SHP77 treated with DMSO at 0.1 percent for 48 hours (cell line): ENCODE measurements at regions not wholly inside any gene's neighbourhood (a gene's known extent, or its start where the extent isn't known, plus 50 kb on each side); places are given as distances from the start of the nearest gene placed in this dataset.
"Not testable (repeated sequence)": the region's sequence is repeated elsewhere in the genome, so short reads cannot be mapped to it uniquely, and the experiment has no call there.

Source experiments
- DNase-seq: peaks from one replicate; lab custom pipeline; 2025; lab: John Stamatoyannopoulos, UW

- DNase-seq: no peak
Measured at GRCh38 chr13:70784207-70784989, 676.1 kb upstream of the KLHL1 start.

- DNase-seq: no peak
Measured at GRCh38 chr13:70769817-70770216, 661.6 kb upstream of the KLHL1 start.

DNA sequence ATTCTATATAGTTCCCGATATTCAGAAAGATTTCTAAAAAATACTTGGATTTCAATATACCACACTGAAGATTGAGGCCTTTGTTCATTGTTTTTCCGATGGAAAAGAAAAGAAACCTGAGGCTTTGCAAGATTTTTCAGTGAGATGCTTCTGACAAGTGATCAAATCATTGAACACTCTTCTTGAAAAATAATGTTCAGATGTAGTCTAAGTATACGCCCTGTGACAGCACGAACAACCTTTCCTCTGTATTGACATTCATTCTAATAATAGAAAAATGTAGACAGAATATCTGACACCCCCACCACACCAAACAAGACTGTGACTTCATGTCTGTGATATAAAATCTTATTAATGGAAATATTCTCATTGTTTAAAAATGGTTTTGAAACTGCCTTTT, 650.7 kb upstream of the KLHL1 start:
- no peak for DNase-seq

- DNase-seq: no peak
Measured at GRCh38 chr13:70756088-70756487, 647.8 kb upstream of the KLHL1 start.

DNA sequence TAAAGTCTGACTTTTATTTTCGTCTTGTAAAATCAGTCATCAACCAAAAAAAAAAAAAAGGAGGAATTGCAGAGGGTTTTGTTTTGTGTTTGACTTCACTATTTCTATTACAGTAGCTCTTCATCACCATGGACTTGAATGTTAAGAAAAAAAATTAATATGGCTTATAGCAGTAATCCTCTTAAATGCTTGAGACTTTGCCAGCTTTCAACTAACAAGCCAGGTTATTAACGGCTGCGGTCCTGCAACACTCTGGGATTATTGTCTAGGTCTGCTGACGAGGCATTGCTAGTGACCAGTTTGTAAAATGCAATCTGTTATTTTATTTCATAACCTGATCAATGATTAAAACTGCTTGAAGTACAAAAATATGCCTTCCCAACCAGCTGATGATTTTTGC, 647.2 kb upstream of the KLHL1 start:
- DNase-seq: no peak

DNA sequence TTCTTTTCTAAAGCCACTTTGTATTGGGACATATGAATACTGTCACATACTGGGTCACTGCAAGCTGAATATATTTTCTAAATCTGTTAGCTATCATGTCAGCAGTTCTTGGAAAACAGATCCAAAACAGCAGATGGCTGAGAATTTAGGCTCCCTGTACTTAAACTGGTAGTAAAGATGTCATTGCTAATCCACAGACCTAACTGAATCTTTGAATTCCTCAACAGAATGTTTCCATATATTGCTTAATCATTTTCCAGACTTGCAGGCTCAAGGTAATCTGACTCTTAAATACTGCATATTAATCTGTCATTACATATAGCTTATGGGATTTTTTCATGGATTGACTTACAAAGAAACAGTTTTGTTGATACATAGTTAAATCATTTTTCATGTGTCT, 639.0 kb upstream of the KLHL1 start:
- no peak for DNase-seq

DNA sequence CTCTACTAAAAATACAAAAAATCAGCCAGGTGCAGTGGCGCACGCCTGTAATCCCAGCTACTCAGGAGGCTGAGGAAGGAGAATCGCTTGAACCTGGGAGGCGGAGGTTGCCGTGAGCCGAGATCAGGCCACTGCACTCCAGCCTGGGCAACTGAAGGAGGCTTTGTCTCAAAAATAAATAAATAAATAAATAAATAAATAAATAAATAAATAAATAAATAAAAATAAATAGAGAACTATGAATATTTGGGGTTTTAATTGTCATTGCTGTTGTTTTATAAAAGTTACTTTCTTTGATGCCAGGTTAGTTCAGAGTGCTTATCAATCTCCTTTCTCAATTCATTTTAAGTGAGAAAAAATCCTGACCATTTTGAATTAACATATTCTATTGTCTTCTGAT, 638.2 kb upstream of the KLHL1 start:
- DNase-seq: not testable (repeated sequence)

GRCh38 chr13:70736622-70737317, 628.5 kb upstream of the KLHL1 start:
- DNase-seq: no peak

DNA sequence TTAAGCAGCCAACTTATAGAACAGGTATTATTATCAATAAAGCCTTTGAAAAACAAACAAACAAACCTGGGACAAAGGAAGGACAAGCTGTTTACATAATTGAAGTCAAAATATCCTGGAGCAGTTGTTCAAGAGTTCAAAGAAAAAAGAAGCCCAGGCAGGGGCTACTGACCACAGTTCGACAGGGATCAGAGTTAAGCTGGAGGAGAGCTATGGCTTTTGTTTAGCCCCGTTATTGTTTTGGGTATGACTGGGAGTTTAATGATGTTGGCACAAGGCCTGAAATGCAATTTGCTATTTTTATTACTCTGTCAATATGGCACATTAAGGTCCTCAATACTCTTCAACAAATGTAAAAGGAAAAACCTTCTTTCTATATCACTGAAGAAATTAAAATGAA, 624.4 kb upstream of the KLHL1 start:
- DNase-seq: no peak

DNA sequence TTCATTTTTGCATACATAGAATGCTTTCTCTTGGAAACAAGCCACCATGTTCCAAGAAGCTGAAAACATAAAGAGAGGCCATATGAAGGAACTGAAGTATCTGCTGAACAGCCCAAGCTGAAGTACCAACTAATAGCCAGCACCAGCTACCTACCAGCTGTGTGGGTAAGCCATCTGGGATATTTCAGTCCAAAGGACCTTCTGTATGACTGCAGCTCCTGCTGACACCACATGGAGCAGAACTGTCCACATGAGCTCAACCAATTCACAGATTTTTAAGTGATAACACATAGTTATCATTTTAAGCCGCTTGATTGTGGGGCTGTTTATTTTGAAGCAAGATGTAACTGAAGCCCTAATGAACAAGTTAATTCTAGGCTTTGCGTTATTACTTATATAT, 621.1 kb upstream of the KLHL1 start:
- no peak for DNase-seq

- DNase-seq: no peak
Measured at GRCh38 chr13:70723732-70724131, 615.5 kb upstream of the KLHL1 start.

GRCh38 chr13:70720386-70720785, 612.1 kb upstream of the KLHL1 start:
- DNase-seq: no peak

DNA sequence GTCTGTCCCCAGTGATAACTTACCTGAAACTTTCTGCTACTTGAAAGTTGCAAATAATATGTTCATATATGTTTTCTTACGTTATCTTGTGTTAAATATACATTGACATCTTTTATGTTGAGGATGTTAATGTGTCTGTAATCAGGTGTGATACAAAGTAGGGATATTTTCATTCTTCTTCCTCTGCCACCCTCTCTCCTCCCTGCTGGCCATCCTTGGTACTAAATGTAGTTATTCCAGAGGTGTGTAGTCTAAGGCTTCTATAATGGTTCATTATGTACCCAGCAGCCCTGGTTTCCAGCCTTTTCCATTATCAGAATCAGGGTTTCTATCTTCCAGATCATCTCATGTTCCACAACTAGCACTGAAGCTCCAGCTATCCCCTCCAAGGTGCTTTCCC, 606.7 kb upstream of the KLHL1 start:
- no peak for DNase-seq

GRCh38 chr13:70708775-70709174, 600.5 kb upstream of the KLHL1 start:
- no peak for DNase-seq

DNA sequence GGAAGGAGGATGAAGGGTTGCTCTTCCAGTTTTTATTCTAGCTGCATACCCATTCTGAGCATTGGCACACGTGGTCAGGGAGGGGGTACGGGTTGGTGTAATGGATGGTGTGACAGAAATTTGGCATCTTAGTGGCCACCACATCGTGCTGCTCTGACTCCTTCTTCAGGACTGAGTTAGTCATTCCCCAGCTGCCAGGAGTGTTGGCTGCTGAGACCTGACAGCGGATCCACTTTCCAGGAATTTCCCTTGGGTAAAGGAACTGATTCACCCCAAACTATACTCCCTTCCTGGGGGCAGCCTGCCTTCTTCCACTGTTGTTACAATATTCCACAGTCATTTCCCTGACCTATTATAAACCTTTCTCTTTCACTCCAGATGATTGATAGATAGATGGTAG, 595.5 kb upstream of the KLHL1 start:
- DNase-seq: no peak

- DNase-seq: no peak
Measured at GRCh38 chr13:70694996-70695715, 586.9 kb upstream of the KLHL1 start.

- no peak for DNase-seq
Measured at GRCh38 chr13:70668983-70669382, 560.7 kb upstream of the KLHL1 start.

DNA sequence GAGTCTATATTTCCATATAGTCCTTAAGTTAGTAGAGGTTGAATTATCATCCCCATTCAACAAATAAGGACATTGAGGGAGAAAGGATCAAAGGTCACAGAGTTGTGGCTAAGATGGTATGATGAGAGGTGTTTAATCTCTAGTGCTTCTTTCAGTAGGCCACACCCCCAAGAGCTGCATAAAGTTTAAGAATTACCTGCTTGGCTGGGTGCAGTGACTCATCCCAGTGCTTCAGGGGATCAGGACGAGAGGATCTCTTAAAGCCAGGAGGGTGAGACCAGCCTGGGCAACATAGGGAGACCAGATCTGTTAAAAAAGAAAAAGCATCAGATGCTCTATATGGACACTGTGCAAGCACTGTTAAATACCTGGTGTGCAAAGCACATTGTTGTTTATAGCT, 560.0 kb upstream of the KLHL1 start:
- DNase-seq: no peak

GRCh38 chr13:70666883-70667556, 558.8 kb upstream of the KLHL1 start:
- no peak for DNase-seq

- peak; percentile 40 for DNase-seq
Measured at GRCh38 chr13:70662231-70662940, 554.1 kb upstream of the KLHL1 start.

DNA sequence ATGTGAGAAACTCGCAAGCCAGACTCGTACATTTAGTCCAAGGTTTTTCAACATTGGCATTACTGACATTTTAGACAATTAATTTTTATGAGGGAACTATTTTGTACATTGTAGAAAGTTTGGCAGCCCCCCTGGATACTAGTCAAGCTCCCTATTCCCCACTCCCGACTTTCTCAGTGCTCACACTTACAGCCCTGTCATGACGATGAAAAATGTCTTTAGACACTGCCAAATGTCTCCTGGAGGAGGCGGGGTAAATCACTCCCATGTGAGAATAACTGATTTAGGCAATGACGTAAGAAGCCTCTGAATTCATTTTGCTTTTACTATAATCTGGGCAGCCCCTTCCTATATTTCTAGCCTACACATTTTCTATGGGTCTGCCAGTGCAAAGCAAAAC, 535.8 kb upstream of the KLHL1 start:
- no peak for DNase-seq

GRCh38 chr13:70634893-70635292, 526.6 kb upstream of the KLHL1 start:
- no peak for DNase-seq
